ENCODE measurements at regions not wholly inside any gene's neighbourhood (a gene's known extent, or its start where the extent isn't known, plus 50 kb on each side); places are given as distances from the start of the nearest gene placed in this dataset.
"Not testable (repeated sequence)": the region's sequence is repeated elsewhere in the genome, so short reads cannot be mapped to it uniquely, and the experiment has no call there.

- H3K4me3 ChIP-seq (ENCODE audit: low read depth, poor library complexity, severe bottlenecking): no peak overlapping the region
- no peak for DNase-seq (ENCODE audit: low spot score in 2 of 2)
- no peak for TF ChIP-seq POLR2A (IDR thresholded peaks at IDR 0.05)
- TF ChIP-seq CTCF (IDR thresholded peaks at IDR 0.05): no peak
- intact Hi-C loops (cut with DNase I; ENCODE audit: low total_unique reads): no loop called here
- WGBS, 2 donors: 74 to 88% methylated on average over 3 of the region's 3 CpGs
Measured at GRCh38 chr2:4780679-4781078, 911.5 kb upstream of the SOX11 start.

- TF ChIP-seq CTCF (IDR thresholded peaks at IDR 0.05) (no peak), POLR2A (IDR thresholded peaks at IDR 0.05) (no peak)
- no peak overlapping the region for H3K4me3 ChIP-seq (ENCODE audit: low read depth, poor library complexity, severe bottlenecking)
- DNase-seq (ENCODE audit: low spot score in 2 of 2): no peak
- intact Hi-C loops (cut with DNase I; ENCODE audit: low total_unique reads): no loop called here
- WGBS, 2 donors: 95 to 100% methylated on average over 1 of the region's 1 CpG
Measured at GRCh38 chr2:4782647-4783046, 909.5 kb upstream of the SOX11 start.

GRCh38 chr2:4791488-4791887, 900.7 kb upstream of the SOX11 start:
- no peak for TF ChIP-seq CTCF (IDR thresholded peaks at IDR 0.05)
- TF ChIP-seq POLR2A (IDR thresholded peaks at IDR 0.05): no peak
- 50 to 55% methylated on average over 3 of the region's 3 CpGs for WGBS, 2 donors
- no peak for DNase-seq (ENCODE audit: low spot score in 2 of 2)

GRCh38 chr2:4792126-4792525, 900.1 kb upstream of the SOX11 start:
- intact Hi-C loops (cut with DNase I; ENCODE audit: low total_unique reads): no loop called here
- TF ChIP-seq POLR2A (IDR thresholded peaks at IDR 0.05) (no peak), CTCF (IDR thresholded peaks at IDR 0.05) (no peak)
- DNase-seq (ENCODE audit: low spot score in 2 of 2): no peak
- H3K4me3 ChIP-seq (ENCODE audit: low read depth, poor library complexity, severe bottlenecking): no peak overlapping the region

More at GRCh38 chr2:4791488-4791887, 900.7 kb upstream of the SOX11 start:
- no peak overlapping the region for H3K4me3 ChIP-seq (ENCODE audit: low read depth, poor library complexity, severe bottlenecking)
- intact Hi-C loops (cut with DNase I; ENCODE audit: low total_unique reads): no loop called here

GRCh38 chr2:4803396-4803795, 888.8 kb upstream of the SOX11 start:
- 62 to 80% methylated on average over 2 of the region's 2 CpGs for WGBS, 2 donors
- intact Hi-C loops (cut with DNase I; ENCODE audit: low total_unique reads): no loop called here
- no peak for TF ChIP-seq CTCF (IDR thresholded peaks at IDR 0.05)
- no peak for TF ChIP-seq POLR2A (IDR thresholded peaks at IDR 0.05)
- no peak overlapping the region for H3K4me3 ChIP-seq (ENCODE audit: low read depth, poor library complexity, severe bottlenecking)
- no peak for DNase-seq (ENCODE audit: low spot score in 2 of 2)

GRCh38 chr2:4814137-4814536, 878.0 kb upstream of the SOX11 start:
- DNase-seq (ENCODE audit: low spot score in 2 of 2); intact Hi-C loops (cut with DNase I; ENCODE audit: low total_unique reads): not testable (repeated sequence)

More at GRCh38 chr2:4814137-4814536, 878.0 kb upstream of the SOX11 start:
- H3K4me3 ChIP-seq (ENCODE audit: low read depth, poor library complexity, severe bottlenecking): not testable (repeated sequence)

All from lower leg skin (tissue), 4 donors.